PFSK-1 (cell line): ENCODE measurements at regions not wholly inside any gene's neighbourhood (a gene's known extent, or its start where the extent isn't known, plus 50 kb on each side); places are given as distances from the start of the nearest gene placed in this dataset.

ENCODE experiments used
- FOXP2 ChIP-seq: optimal IDR thresholded peaks from 2 replicates; pipeline ENCODE3; 2011; ENCODE audit warnings: borderline replicate concordance, control low read depth, inconsistent platforms; ENCODE audit not compliant: insufficient read depth; ENCODE audit errors: extremely low read length, extremely low read depth
- TAF1 ChIP-seq: IDR thresholded peaks from 2 replicates; pipeline ENCODE4 v1.6.1; 2012; ENCODE audit warnings: low read length, control low read depth, borderline replicate concordance; ENCODE audit not compliant: insufficient read depth

GRCh38 chr10:59007307-59008025 is 169.0 kb upstream of the PHYHIPL start:
- TF ChIP-seq FOXP2, result no peak
- no peak for TF ChIP-seq TAF1
